ENCODE measurements at regions not wholly inside any gene's neighbourhood (a gene's known extent, or its start where the extent isn't known, plus 50 kb on each side); places are given as distances from the start of the nearest gene placed in this dataset.

- peak; percentile 39; the same call in 1 of the 2 replicates for TF ChIP-seq KAT8 (CRISPR knock-in tag; IDR thresholded peaks at IDR 0.05)
- TF ChIP-seq ZNF337 (CRISPR knock-in tag; IDR thresholded peaks at IDR 0.05; ENCODE audit: borderline replicate concordance, low read depth), result no peak
- TF ChIP-seq PBX3 (CRISPR knock-in tag; IDR thresholded peaks at IDR 0.05; ENCODE audit: borderline replicate concordance), result no peak
- no peak for TF ChIP-seq TEAD3 (CRISPR knock-in tag; optimal IDR thresholded peaks at IDR 0.05; ENCODE audit: borderline replicate concordance)
- TF ChIP-seq REST (IDR thresholded peaks at IDR 0.05; ENCODE audit: borderline replicate concordance in 1 of 2, low read depth in 1 of 2, low read length in 2 of 2), result no peak
- no peak for TF ChIP-seq THYN1 (CRISPR knock-in tag; IDR thresholded peaks at IDR 0.05; ENCODE audit: borderline replicate concordance, low read depth)
- TF ChIP-seq REPIN1 (CRISPR knock-in tag; IDR thresholded peaks at IDR 0.05; ENCODE audit: borderline replicate concordance, low read depth), result peak; percentile 59; the same call in 1 of the 2 replicates
- peak; percentile 62; the same call in 1 of the 2 replicates for TF ChIP-seq POGZ (CRISPR knock-in tag; IDR thresholded peaks at IDR 0.05)
- TF ChIP-seq AGO1 (IDR thresholded peaks at IDR 0.05; ENCODE audit: low read depth, low read length, poor library complexity, severe bottlenecking), result no peak
- TF ChIP-seq TFDP2 (CRISPR knock-in tag; IDR thresholded peaks at IDR 0.05), result no peak
- no peak for TF ChIP-seq POLR2G (IDR thresholded peaks at IDR 0.05; ENCODE audit: low read depth, low read length)
- TF ChIP-seq CREB1 (IDR thresholded peaks at IDR 0.05), result no peak
- TF ChIP-seq CREB1 (CRISPR knock-in tag; IDR thresholded peaks at IDR 0.05), result no peak
- no peak for TF ChIP-seq STAT5B (CRISPR knock-in tag; IDR thresholded peaks at IDR 0.05)
- TF ChIP-seq ZFP91 (CRISPR knock-in tag; IDR thresholded peaks at IDR 0.05; ENCODE audit: borderline replicate concordance), result peak; percentile 47; the same call in 1 of the 2 replicates
- no peak for TF ChIP-seq ZNF549 (CRISPR knock-in tag; IDR thresholded peaks at IDR 0.05)
- TF ChIP-seq HOXA7 (CRISPR knock-in tag; IDR thresholded peaks at IDR 0.05), result no peak
- TF ChIP-seq GZF1 (CRISPR knock-in tag; IDR thresholded peaks at IDR 0.05), result no peak
- no peak for TF ChIP-seq CENPX (CRISPR knock-in tag; IDR thresholded peaks at IDR 0.05)
- no peak for TF ChIP-seq AKAP8 (CRISPR knock-in tag; IDR thresholded peaks at IDR 0.05)
- TF ChIP-seq SOX6 (IDR thresholded peaks at IDR 0.05), result no peak
- TF ChIP-seq SOX6 (CRISPR knock-in tag; IDR thresholded peaks at IDR 0.05), result 0 out of 2 replicates have a peak, but pooled peaks have one; percentile 38
Observed at GRCh38 chr2:64859312-64860212, 129.6 kb upstream of the SLC1A4 start (continued).

All from HepG2 (cell line).